H1 (cell line): ENCODE measurements at regions not wholly inside any gene's neighbourhood (a gene's known extent, or its start where the extent isn't known, plus 50 kb on each side); places are given as distances from the start of the nearest gene placed in this dataset.
A peak's percentile ranks its signal among the peaks of the same experiment; 100 is the strongest.
"Not testable (repeated sequence)": the region's sequence is repeated elsewhere in the genome, so short reads cannot be mapped to it uniquely, and the experiment has no call there.

Experiments used
- CTCF ChIA-PET: fragments of 300-600 bp; sonication (Branson Sonifier 250); formaldehyde crosslinking; loops from one replicate; lab custom pipeline; 2021; ENCODE audit not compliant: partially characterized antibody; lab: Charles Lee
- POLR2A ChIA-PET: fragments of 300-600 bp; sonication (Branson Sonifier 250); formaldehyde crosslinking; loops from one replicate; lab custom pipeline; 2021; ENCODE audit warnings: inconsistent platforms; ENCODE audit not compliant: partially characterized antibody; lab: Charles Lee
- DNase-seq, 2 experiments: peaks; one replicate each; pipeline versions ENCODE4 v3.0.0 to v3.0.0-alpha.2; 2010 to 2022; ENCODE audit warnings: low spot score in 2 of 2, low read depth in 1 of 2, mixed read lengths in 1 of 2
- FAIRE-seq: peaks from 2 replicates; lab custom pipeline; 2011; peaks lifted over from hg19 to GRCh38; lab: Jason Lieb, UNC
- H2AFZ ChIP-seq: 2 replicates; pipeline ENCODE4 v1.8.1; 2012; ENCODE audit warnings: low read length, inconsistent platforms
- H2AK5ac ChIP-seq: 2 replicates; pipeline ENCODE4 v1.6.1; 2013; ENCODE audit warnings: low read depth, low read length
- H2BK120ac ChIP-seq: replicated peaks from 2 replicates; pipeline ENCODE3; 2013; ENCODE audit warnings: low read depth, low read length, inconsistent platforms
- H2BK12ac ChIP-seq: 2 replicates; pipeline ENCODE4 v1.6.1; 2013; ENCODE audit warnings: low read depth, low read length
- H2BK15ac ChIP-seq: 2 replicates; pipeline ENCODE4 v1.6.1; 2013; ENCODE audit warnings: low read length
- H2BK20ac ChIP-seq: 2 replicates; pipeline ENCODE4 v1.6.1; 2013; ENCODE audit warnings: low read length
- H2BK5ac ChIP-seq: 2 replicates; pipeline ENCODE4 v1.6.1; 2013; ENCODE audit warnings: low read depth, low read length
- H3K14ac ChIP-seq: 2 replicates; pipeline ENCODE4 v1.6.1; 2013; ENCODE audit warnings: inconsistent platforms; ENCODE audit not compliant: insufficient read length
- H3K18ac ChIP-seq: 2 replicates; pipeline ENCODE4 v1.6.1; 2013; ENCODE audit warnings: low read length; ENCODE audit errors: extremely low read depth
- H3K23ac ChIP-seq: 2 replicates; pipeline ENCODE4 v1.6.1; 2013; ENCODE audit warnings: inconsistent platforms; ENCODE audit not compliant: insufficient read length
- H3K23me2 ChIP-seq: 2 replicates; pipeline ENCODE4 v1.6.1; 2013; ENCODE audit warnings: low read depth, low read length
- H3K27ac ChIP-seq: 2 replicates; pipeline ENCODE4 v1.6.1; 2011; ENCODE audit warnings: low read depth, low read length, inconsistent platforms
- H3K27me3 ChIP-seq, 4 experiments: replicated peaks in 1 of 4; 1 replicate in 1 of 4; 2 replicates in 3 of 4; pipeline versions ENCODE4 v1.6.1 to v1.8.1; 2011 to 2013; ENCODE audit warnings: low read length in 3 of 4, mild to moderate bottlenecking in 3 of 4, inconsistent platforms in 2 of 4, mixed read lengths in 2 of 4, moderate library complexity in 1 of 4; ENCODE audit not compliant: control insufficient read depth in 3 of 4, insufficient read depth in 3 of 4; ENCODE audit errors: extremely low read depth in 1 of 4
- H3K36me3 ChIP-seq, 4 experiments: 2 replicates each; pipeline versions ENCODE4 v1.6.1 to v1.8.1; 2011 to 2013; ENCODE audit warnings: mild to moderate bottlenecking in 4 of 4, low read length in 3 of 4, moderate library complexity in 2 of 4, control low read depth in 1 of 4, inconsistent platforms in 1 of 4; ENCODE audit not compliant: insufficient read depth in 4 of 4, control insufficient read depth in 2 of 4
- H3K4ac ChIP-seq: replicated peaks from 2 replicates; pipeline ENCODE3; 2013; ENCODE audit warnings: low read length, low read depth, mixed read lengths, inconsistent platforms; ENCODE audit not compliant: insufficient read length
- H3K4me1 ChIP-seq, 4 experiments: replicated peaks in 1 of 4; 1 replicate in 1 of 4; 2 replicates in 3 of 4; pipeline versions ENCODE4 v1.6.1 to v1.8.1; 2011 to 2013; ENCODE audit warnings: low read length in 3 of 4, inconsistent platforms in 2 of 4, mixed read lengths in 1 of 4; ENCODE audit not compliant: insufficient read depth in 4 of 4, control insufficient read depth in 3 of 4
- H3K4me2 ChIP-seq, 2 experiments: 2 replicates each; pipeline versions ENCODE4 v1.6.1 to v1.8.1; 2011 to 2013; ENCODE audit warnings: low read depth in 2 of 2, low read length in 2 of 2, control low read depth in 1 of 2, inconsistent platforms in 1 of 2, mild to moderate bottlenecking in 1 of 2; ENCODE audit not compliant: insufficient read depth in 1 of 2
- H3K4me3 ChIP-seq, 4 experiments: fragments of 200-600, 300-600 bp in 1 of 4; sonication (generic), shearing (Covaris generic), sonication (Bioruptor Twin) in 1 of 4; 2 replicates each; pipeline versions ENCODE4 v1.5.1 to v1.8.1; 2011 to 2016; ENCODE audit warnings: low read length in 4 of 4, low read depth in 3 of 4, control low read depth in 2 of 4, inconsistent platforms in 2 of 4, mild to moderate bottlenecking in 2 of 4, mixed read lengths in 1 of 4, moderate library complexity in 1 of 4; ENCODE audit not compliant: insufficient read depth in 2 of 4; ENCODE audit errors: extremely low read depth in 1 of 4
- H3K56ac ChIP-seq: replicated peaks from 2 replicates; pipeline ENCODE3; 2013; ENCODE audit warnings: low read depth, mild to moderate bottlenecking, mixed read lengths, low read length, inconsistent platforms; ENCODE audit not compliant: insufficient read length
- H3K79me1 ChIP-seq: 2 replicates; pipeline ENCODE4 v1.6.1; 2013; ENCODE audit warnings: low read depth, low read length, control low read depth
- H3K79me2 ChIP-seq, 2 experiments: 2 replicates each; pipeline versions ENCODE4 v1.6.1 to v1.8.1; 2012 to 2013; ENCODE audit warnings: low read length in 2 of 2, mild to moderate bottlenecking in 2 of 2, inconsistent platforms in 1 of 2; ENCODE audit not compliant: insufficient read depth in 2 of 2, control insufficient read depth in 1 of 2
- H3K9ac ChIP-seq, 4 experiments: replicated peaks in 1 of 4; 1 replicate in 1 of 4; 2 replicates in 3 of 4; pipeline versions ENCODE4 v1.6.1 to v1.8.1; 2011 to 2013; ENCODE audit warnings: low read depth in 3 of 4, low read length in 3 of 4, control low read depth in 2 of 4, mild to moderate bottlenecking in 2 of 4, moderate library complexity in 2 of 4, inconsistent platforms in 1 of 4; ENCODE audit errors: extremely low read depth in 1 of 4
- H3K9me3 ChIP-seq, 2 experiments: 2 replicates each; pipeline versions ENCODE4 v1.6.1 to v1.8.1; 2012 to 2013; ENCODE audit warnings: mild to moderate bottlenecking in 2 of 2, moderate library complexity in 2 of 2, control low read depth in 1 of 2, inconsistent platforms in 1 of 2, low read depth in 1 of 2, low read length in 1 of 2, mixed read lengths in 1 of 2; ENCODE audit not compliant: insufficient read depth in 2 of 2
- H4K20me1 ChIP-seq, 2 experiments: replicated peaks in 1 of 2; 2 replicates each; pipeline versions ENCODE3 to v1.8.1; 2011 to 2013; ENCODE audit warnings: inconsistent platforms in 2 of 2, low read length in 2 of 2, mild to moderate bottlenecking in 1 of 2; ENCODE audit not compliant: insufficient read depth in 2 of 2, control insufficient read depth in 1 of 2
- H4K5ac ChIP-seq: 2 replicates; pipeline ENCODE4 v1.6.1; 2013; ENCODE audit warnings: low read length, low read depth, mixed read lengths, inconsistent platforms; ENCODE audit not compliant: insufficient read length
- H4K8ac ChIP-seq: 2 replicates; pipeline ENCODE4 v1.8.0; 2013; ENCODE audit warnings: mild to moderate bottlenecking, moderate library complexity, low read length, inconsistent platforms; ENCODE audit not compliant: insufficient read depth; ENCODE audit errors: extremely low read depth
- H4K91ac ChIP-seq: replicated peaks from 2 replicates; pipeline ENCODE3; 2013; ENCODE audit warnings: low read length, mixed read lengths, inconsistent platforms; ENCODE audit not compliant: insufficient read length
- CTCF ChIP-seq, 3 experiments: IDR thresholded peaks; 1 replicate in 2 of 3; 2 replicates in 1 of 3; pipeline versions ENCODE4 v1.5.1 to v1.6.1; 2011; ENCODE audit warnings: low read length in 3 of 3, mild to moderate bottlenecking in 3 of 3, inconsistent platforms in 2 of 3, low read depth in 1 of 3, moderate library complexity in 1 of 3; ENCODE audit not compliant: insufficient read depth in 1 of 3; ENCODE audit errors: control extremely low read depth in 1 of 3
- RAD21 ChIP-seq, 2 experiments: IDR thresholded peaks in 1 of 2; conservative IDR thresholded peaks in 1 of 2; 2 replicates each; pipeline ENCODE4 v1.6.1; 2011; ENCODE audit warnings: low read depth in 2 of 2, low read length in 2 of 2, improper control_type of control experiment in 1 of 2, inconsistent platforms in 1 of 2, mild to moderate bottlenecking in 1 of 2, moderate library complexity in 1 of 2
- WGBS, 2 experiments: shearing (Covaris generic) in 1 of 2; methylation state at CpG; one replicate each; pipeline versions ENCODE4 v1.1.6 to v1.1.7; 2013 to 2015; ENCODE audit warnings: low lambda C conversion rate in 2 of 2, mixed read lengths in 2 of 2, inconsistent platforms in 1 of 2, low coverage in 1 of 2, missing lambda C conversion rate in 1 of 2; ENCODE audit not compliant: insufficient replicate concordance in 2 of 2, insufficient coverage in 1 of 2, insufficient read length in 1 of 2; ENCODE audit errors: extremely low coverage in 1 of 2, missing lambda C conversion rate in 1 of 2; 5-methylcytosine and 5-hydroxymethylcytosine counted together

- H3K23me2 ChIP-seq = not testable (repeated sequence)
- 77% methylated on average over 4 of the region's 4 CpGs; no CpG with 5 or more reads in 1 of the 2 experiments for WGBS, 2 experiments
Measured at GRCh38 chr21:28051649-28052048, 941.0 kb downstream of the LTN1 start.

More at GRCh38 chr21:28051649-28052048, 941.0 kb downstream of the LTN1 start:
- H3K23ac ChIP-seq, H3K14ac ChIP-seq, H2BK15ac ChIP-seq, H3K4me2 ChIP-seq, FAIRE-seq, H3K4ac ChIP-seq, H3K36me3 ChIP-seq, H2BK12ac ChIP-seq, H3K9me3 ChIP-seq, H3K56ac ChIP-seq, H3K27ac ChIP-seq, H3K9ac ChIP-seq, H3K18ac ChIP-seq, H4K91ac ChIP-seq, H3K4me1 ChIP-seq, H3K4me3 ChIP-seq, DNase-seq, H4K5ac ChIP-seq, H3K79me2 ChIP-seq, H2AFZ ChIP-seq, POLR2A ChIA-PET, H2BK20ac ChIP-seq, H3K27me3 ChIP-seq, H4K8ac ChIP-seq, H2BK5ac ChIP-seq, H2AK5ac ChIP-seq, H2BK120ac ChIP-seq, H4K20me1 ChIP-seq, H3K79me1 ChIP-seq: not testable (repeated sequence)
- CTCF ChIA-PET = interaction anchor here (0.9 to 1.2 kb wide), 3 partner anchors 292 to 694 kb away, joined by 3 to 9 read pairs (median 5); no protein-coding TSS in a partner anchor
- TF ChIP-seq CTCF (IDR thresholded peaks at IDR 0.05; ENCODE audit: control extremely low read depth in 1 of 3, insufficient read depth in 1 of 3, low read depth in 1 of 3, low read length in 3 of 3) (peak in 2 of 3 experiments; percentile 11 to 28; a peak in 2 of 4 replicates), RAD21 (IDR thresholded peaks at IDR 0.05 in 1 of 2, conservative IDR thresholded peaks at IDR 0.05 in 1 of 2; ENCODE audit: low read depth in 2 of 2, low read length in 2 of 2) (peak; percentile 64 to 65)
